Adrenal gland (tissue), 5 donors: ENCODE measurements at regions not wholly inside any gene's neighbourhood (a gene's known extent, or its start where the extent isn't known, plus 50 kb on each side); places are given as distances from the start of the nearest gene placed in this dataset.

Experiments used
- CTCF ChIP-seq, 6 experiments: fragments of 450-650 bp in 4 of 6; fragments of 200-600 bp in 2 of 6; sonication (generic) in 1 of 6; IDR thresholded peaks; 1 replicate in 5 of 6; 2 replicates in 1 of 6; pipeline versions ENCODE4 v1.5.1 to v1.8.0; 2016 to 2021; ENCODE audit warnings: antibody characterized with exemption in 6 of 6, mild to moderate bottlenecking in 2 of 6, moderate library complexity in 1 of 6
- POLR2A ChIP-seq, 2 donors: fragments of 450-650 bp; IDR thresholded peaks; one replicate each; pipeline ENCODE4 v1.6.1; 2017; ENCODE audit warnings: antibody characterized with exemption in 2 of 2, mild to moderate bottlenecking in 2 of 2, moderate library complexity in 1 of 2
- donor health status: DM: no; HTN: no; CAD: no.

- TF ChIP-seq CTCF (IDR thresholded peaks at IDR 0.05) (no peak), POLR2A (IDR thresholded peaks at IDR 0.05) (no peak)
Observed at GRCh38 chr10:124296121-124296812, 122.5 kb downstream of the OAT start.
